ENCODE measurements at regions not wholly inside any gene's neighbourhood (a gene's known extent, or its start where the extent isn't known, plus 50 kb on each side); places are given as distances from the start of the nearest gene placed in this dataset.
A peak's percentile ranks its signal among the peaks of the same experiment; 100 is the strongest.

DNA sequence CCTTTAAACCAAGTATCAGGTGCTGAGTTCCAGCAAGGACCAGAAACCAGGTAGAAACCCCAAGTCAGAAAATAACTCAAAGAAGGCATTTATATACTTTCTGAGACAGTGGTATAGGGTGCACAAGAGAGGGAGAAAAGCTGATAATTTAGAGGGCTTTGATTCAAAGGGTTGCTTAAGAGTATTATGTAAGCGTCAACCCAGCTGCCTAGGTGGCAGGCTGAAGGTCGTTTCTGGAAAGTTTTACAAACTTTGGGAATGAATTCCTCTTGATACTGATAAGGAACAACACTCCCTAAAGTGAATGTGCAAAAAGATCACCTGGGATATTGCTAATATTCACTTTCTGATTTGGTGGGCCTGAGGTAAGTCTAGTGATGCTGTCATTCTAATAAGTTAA, 800.7 kb downstream of the MAFB start:
- Histone ChIP-seq H2AFZ (ENCODE audit: low read depth, low read length, severe bottlenecking) (no peak overlapping the region), H3K9ac (ENCODE audit: low read length) (no peak overlapping the region), H3K9me3 (ENCODE audit: insufficient read depth, low read length) (no peaks in the 10 kb centered on the region), H3K4me3 (ENCODE audit: insufficient read depth, low read length, poor library complexity, severe bottlenecking) (no peak overlapping the region), H3K36me3 (ENCODE audit: low read length) (no peaks in the 10 kb centered on the region), H3K4me2 (ENCODE audit: low read depth, low read length, poor library complexity, severe bottlenecking) (no peak overlapping the region), H3K79me2 (ENCODE audit: insufficient read depth, low read length) (no peaks in the 10 kb centered on the region), H3K27me3 (ENCODE audit: low read length) (no peaks in the 10 kb centered on the region), H3F3A (ENCODE audit: insufficient read depth) (no peaks in the 10 kb centered on the region), H3K9me2 (replicated peaks; ENCODE audit: insufficient read depth, low read length) (no peaks in the 10 kb centered on the region), H4K20me1 (ENCODE audit: low read depth, low read length) (no peaks in the 10 kb centered on the region), H3K27ac (ENCODE audit: low read depth, low read length) (no peak overlapping the region)
- TF ChIP-seq CTCF (IDR thresholded peaks at IDR 0.05; ENCODE audit: insufficient read depth, low read length, poor library complexity, severe bottlenecking) (no peak), EZH2phosphoT487 (conservative IDR thresholded peaks at IDR 0.05; ENCODE audit: low read length) (no peak)

GRCh38 chr20:39886650-39887190, 802.3 kb downstream of the MAFB start:
- Histone ChIP-seq H3K27ac (ENCODE audit: low read depth, low read length) (no peak overlapping the region), H4K20me1 (ENCODE audit: low read depth, low read length) (no peaks in the 10 kb centered on the region), H3K36me3 (ENCODE audit: low read length) (no peaks in the 10 kb centered on the region), H3K9me2 (replicated peaks; ENCODE audit: insufficient read depth, low read length) (no peaks in the 10 kb centered on the region), H3K4me2 (ENCODE audit: low read depth, low read length, poor library complexity, severe bottlenecking) (no peak overlapping the region), H3K9ac (ENCODE audit: low read length) (no peak overlapping the region), H2AFZ (ENCODE audit: low read depth, low read length, severe bottlenecking) (no peak overlapping the region), H3K4me3 (ENCODE audit: insufficient read depth, low read length, poor library complexity, severe bottlenecking) (no peak overlapping the region), H3K9me3 (ENCODE audit: insufficient read depth, low read length) (no peaks in the 10 kb centered on the region), H3F3A (ENCODE audit: insufficient read depth) (no peaks in the 10 kb centered on the region), H3K27me3 (ENCODE audit: low read length) (no peaks in the 10 kb centered on the region), H3K79me2 (ENCODE audit: insufficient read depth, low read length) (no peaks in the 10 kb centered on the region)
- TF ChIP-seq CTCF (IDR thresholded peaks at IDR 0.05; ENCODE audit: insufficient read depth, low read length, poor library complexity, severe bottlenecking) (no peak), EZH2phosphoT487 (conservative IDR thresholded peaks at IDR 0.05; ENCODE audit: low read length) (no peak)

- Histone ChIP-seq H3K9me2 (replicated peaks; ENCODE audit: insufficient read depth, low read length) (no peaks in the 10 kb centered on the region), H3K79me2 (ENCODE audit: insufficient read depth, low read length) (no peaks in the 10 kb centered on the region), H4K20me1 (ENCODE audit: low read depth, low read length) (no peaks in the 10 kb centered on the region), H3K4me3 (ENCODE audit: insufficient read depth, low read length, poor library complexity, severe bottlenecking) (no peak overlapping the region), H2AFZ (ENCODE audit: low read depth, low read length, severe bottlenecking) (peak overlapping the region; percentile 10), H3K27ac (ENCODE audit: low read depth, low read length) (no peak overlapping the region), H3K27me3 (ENCODE audit: low read length) (no peaks in the 10 kb centered on the region), H3K9ac (ENCODE audit: low read length) (no peak overlapping the region), H3K9me3 (ENCODE audit: insufficient read depth, low read length) (no peaks in the 10 kb centered on the region), H3K4me2 (ENCODE audit: low read depth, low read length, poor library complexity, severe bottlenecking) (no peak overlapping the region), H3F3A (ENCODE audit: insufficient read depth) (no peaks in the 10 kb centered on the region), H3K36me3 (ENCODE audit: low read length) (no peaks in the 10 kb centered on the region)
- TF ChIP-seq EZH2phosphoT487 (conservative IDR thresholded peaks at IDR 0.05; ENCODE audit: low read length): no peak
- TF ChIP-seq CTCF (IDR thresholded peaks at IDR 0.05; ENCODE audit: insufficient read depth, low read length, poor library complexity, severe bottlenecking): peak; percentile 68
These were observed 802.9 kb downstream of the MAFB start for GRCh38 chr20:39885975-39886649.

Measured in SU-DHL-6 (cell line).